ENCODE measurements at regions not wholly inside any gene's neighbourhood (a gene's known extent, or its start where the extent isn't known, plus 50 kb on each side); places are given as distances from the start of the nearest gene placed in this dataset.

GRCh38 chr6:88361298-88361697, 195.2 kb upstream of the CNR1 start:
- in situ Hi-C loops (cut with HindIII; ENCODE audit: low pct_ligation_motif_present, low sequenced_read_pairs) = no loop called here
- H3K27me3 ChIP-seq (replicated peaks) = no peaks in the 10 kb centered on the region
- no peak for DNase-seq
- no peak for TF ChIP-seq CTCF (IDR thresholded peaks at IDR 0.05; ENCODE audit: low read depth, low read length, missing control alignments)
- peak overlapping the region; percentile 91 for H3K27ac ChIP-seq
- H3K36me3 ChIP-seq (replicated peaks) = no peaks in the 10 kb centered on the region
- H3K4me3 ChIP-seq (ENCODE audit: low read depth, low read length) = no peak overlapping the region

- in situ Hi-C loops (cut with HindIII; ENCODE audit: low pct_ligation_motif_present, low sequenced_read_pairs) = no loop called here
- H3K36me3 ChIP-seq (replicated peaks) = no peaks in the 10 kb centered on the region
- peak overlapping the region; percentile 91 for H3K27ac ChIP-seq
- H3K27me3 ChIP-seq (replicated peaks) = no peaks in the 10 kb centered on the region
- no peak overlapping the region for H3K4me3 ChIP-seq (ENCODE audit: low read depth, low read length)
- peak; percentile 83 for DNase-seq
- no peak for TF ChIP-seq CTCF (IDR thresholded peaks at IDR 0.05; ENCODE audit: low read depth, low read length, missing control alignments)
These were observed 194.2 kb upstream of the CNR1 start for GRCh38 chr6:88360203-88360797.

- no peak for DNase-seq
- peak; percentile 16 for TF ChIP-seq CTCF (IDR thresholded peaks at IDR 0.05; ENCODE audit: low read depth, low read length, missing control alignments)
- Histone ChIP-seq H3K36me3 (replicated peaks) (no peaks in the 10 kb centered on the region), H3K4me3 (ENCODE audit: low read depth, low read length) (no peak overlapping the region), H3K27me3 (replicated peaks) (no peaks in the 10 kb centered on the region), H3K27ac (peak overlapping the region; percentile 91)
- in situ Hi-C loops (cut with HindIII; ENCODE audit: low pct_ligation_motif_present, low sequenced_read_pairs) = no loop called here
These were observed 193.5 kb upstream of the CNR1 start for GRCh38 chr6:88359530-88360202.

- in situ Hi-C loops (cut with HindIII; ENCODE audit: low pct_ligation_motif_present, low sequenced_read_pairs) = no loop called here
- H3K27ac ChIP-seq = peak overlapping the region; percentile 91
- no peak for TF ChIP-seq CTCF (IDR thresholded peaks at IDR 0.05; ENCODE audit: low read depth, low read length, missing control alignments)
- no peaks in the 10 kb centered on the region for H3K36me3 ChIP-seq (replicated peaks)
- H3K4me3 ChIP-seq (ENCODE audit: low read depth, low read length) = no peak overlapping the region
- no peak for DNase-seq
- H3K27me3 ChIP-seq (replicated peaks) = no peaks in the 10 kb centered on the region
These were observed 192.7 kb upstream of the CNR1 start for GRCh38 chr6:88358846-88359245.

- peak overlapping the region; percentile 71 for H3K27ac ChIP-seq
- DNase-seq = no peak
- no peaks in the 10 kb centered on the region for H3K27me3 ChIP-seq (replicated peaks)
- no peak for TF ChIP-seq CTCF (IDR thresholded peaks at IDR 0.05; ENCODE audit: low read depth, low read length, missing control alignments)
- no peaks in the 10 kb centered on the region for H3K36me3 ChIP-seq (replicated peaks)
- H3K4me3 ChIP-seq (ENCODE audit: low read depth, low read length) = no peak overlapping the region
- in situ Hi-C loops (cut with HindIII; ENCODE audit: low pct_ligation_motif_present, low sequenced_read_pairs) = no loop called here
These were observed 183.4 kb upstream of the CNR1 start for GRCh38 chr6:88349511-88349910.

GRCh38 chr6:88342336-88342735, 176.2 kb upstream of the CNR1 start:
- Histone ChIP-seq H3K27me3 (replicated peaks) (no peaks in the 10 kb centered on the region), H3K36me3 (replicated peaks) (no peaks in the 10 kb centered on the region), H3K27ac (no peak overlapping the region), H3K4me3 (ENCODE audit: low read depth, low read length) (no peak overlapping the region)
- in situ Hi-C loops (cut with HindIII; ENCODE audit: low pct_ligation_motif_present, low sequenced_read_pairs) = no loop called here
- no peak for DNase-seq
- no peak for TF ChIP-seq CTCF (IDR thresholded peaks at IDR 0.05; ENCODE audit: low read depth, low read length, missing control alignments)

Data from brain microvascular endothelial cell (primary cell).